GM21723 (cell line): ENCODE measurements at regions not wholly inside any gene's neighbourhood (a gene's known extent, or its start where the extent isn't known, plus 50 kb on each side); places are given as distances from the start of the nearest gene placed in this dataset.

Experiments
- ATAC-seq: cut with Tn5 transposase; IDR thresholded peaks from one replicate; pipeline ENCODE4 v1.9.1; 2021; ENCODE audit warnings: mild to moderate bottlenecking, moderate library complexity; ENCODE audit not compliant: unreplicated experiment

DNA sequence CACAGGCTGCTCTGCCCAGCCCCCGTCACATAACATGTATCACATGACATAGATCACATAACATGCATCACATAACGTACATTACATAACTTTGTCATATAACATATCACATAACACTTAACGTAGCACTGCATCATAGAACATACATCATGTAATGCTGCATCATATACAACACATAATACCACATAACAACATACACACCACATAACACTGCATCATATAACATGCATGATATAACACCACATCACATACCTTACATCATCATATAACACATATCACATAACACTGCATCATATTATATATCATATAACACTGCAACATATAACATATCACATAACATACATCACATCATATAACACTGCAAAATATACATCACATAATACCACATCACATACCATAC lies 83.8 kb downstream of the AXIN2 start:
- ATAC-seq: no peak

DNA sequence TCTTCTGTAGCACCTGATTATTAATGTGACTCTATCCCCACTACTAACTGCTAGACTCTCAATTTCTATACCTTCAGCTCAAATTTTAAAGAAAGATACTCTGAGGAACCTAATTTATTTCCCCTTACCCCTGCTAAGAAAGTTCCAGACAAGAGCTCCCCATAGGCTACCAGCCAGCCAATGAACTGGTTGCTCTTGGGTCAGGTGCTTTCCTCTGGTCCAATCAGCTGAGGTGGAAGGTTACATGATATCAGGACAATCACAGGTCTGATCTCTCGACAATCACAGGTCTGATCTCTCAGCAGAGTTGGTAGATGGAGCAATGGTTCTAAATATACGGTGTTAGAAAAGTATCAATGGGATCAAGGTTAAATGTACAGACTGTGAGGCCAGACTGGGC lies 86.8 kb downstream of the AXIN2 start:
- no peak for ATAC-seq

DNA sequence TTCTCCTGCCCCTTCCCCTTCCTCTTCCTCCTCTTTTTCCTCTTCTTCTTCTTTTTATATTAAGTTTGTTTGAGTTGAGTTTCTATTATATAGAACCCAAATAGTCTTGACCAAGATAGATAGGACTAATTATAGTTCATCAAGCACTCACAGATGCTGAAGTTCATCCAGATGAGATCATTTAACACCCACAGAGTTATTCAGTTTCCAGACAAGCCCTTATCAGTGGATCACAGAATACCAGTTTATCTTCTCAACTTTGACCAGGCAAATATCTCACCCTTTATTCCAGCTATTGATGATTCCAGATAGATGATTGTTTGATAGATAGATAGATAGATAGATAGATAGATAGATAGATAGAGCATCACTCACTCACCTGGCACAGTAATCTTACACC lies 87.5 kb downstream of the AXIN2 start:
- ATAC-seq: no peak

DNA sequence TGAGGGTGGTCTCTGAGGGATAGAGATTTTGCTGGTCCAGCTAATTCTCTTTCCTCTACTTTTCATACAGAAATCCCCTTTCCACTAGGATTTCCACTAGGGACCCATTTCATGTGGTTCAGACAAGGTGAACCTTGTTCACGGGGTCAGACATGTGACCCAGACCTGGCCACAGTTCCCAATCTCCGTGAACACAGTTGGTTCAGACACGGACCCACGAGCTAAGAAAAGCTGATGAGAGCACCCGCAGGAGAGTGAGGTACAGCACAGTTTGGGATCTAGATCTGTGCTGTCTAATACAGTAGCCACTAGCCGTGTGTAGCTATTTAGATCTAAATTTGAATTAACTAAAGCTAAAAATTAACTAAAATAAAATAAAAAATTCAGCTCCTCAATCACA lies 88.1 kb downstream of the AXIN2 start:
- no peak for ATAC-seq

DNA sequence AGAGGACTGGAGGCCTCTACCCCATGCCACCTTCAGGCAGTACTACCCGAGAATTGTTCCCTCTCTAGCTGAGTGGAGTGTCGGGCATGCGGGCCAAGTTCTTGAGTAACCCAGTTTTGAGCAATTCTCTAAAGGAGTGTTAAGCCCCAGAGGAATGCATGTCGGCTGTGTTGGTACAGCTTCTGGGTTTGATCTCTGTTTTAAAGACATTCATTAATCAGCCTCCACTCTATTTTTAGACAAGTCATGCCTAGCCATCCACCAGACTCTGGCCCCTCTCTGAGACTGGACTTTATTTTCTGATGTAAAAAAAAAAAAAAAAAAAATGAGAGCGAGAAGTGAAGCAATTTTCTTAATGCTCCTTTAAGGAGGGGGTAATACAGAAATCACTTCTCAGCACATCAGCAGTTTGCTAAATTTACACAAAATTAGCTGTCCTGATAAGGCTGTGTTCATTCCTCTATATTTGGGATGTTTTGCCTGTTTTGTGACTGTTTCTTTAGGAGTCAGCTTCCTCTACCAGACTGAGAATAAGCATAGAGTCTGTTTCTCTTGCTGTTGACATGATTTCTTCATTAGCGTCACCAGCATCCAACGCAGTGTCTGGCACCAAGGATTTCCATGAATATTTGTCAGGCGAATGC lies 88.7 kb downstream of the AXIN2 start:
- ATAC-seq: no peak

DNA sequence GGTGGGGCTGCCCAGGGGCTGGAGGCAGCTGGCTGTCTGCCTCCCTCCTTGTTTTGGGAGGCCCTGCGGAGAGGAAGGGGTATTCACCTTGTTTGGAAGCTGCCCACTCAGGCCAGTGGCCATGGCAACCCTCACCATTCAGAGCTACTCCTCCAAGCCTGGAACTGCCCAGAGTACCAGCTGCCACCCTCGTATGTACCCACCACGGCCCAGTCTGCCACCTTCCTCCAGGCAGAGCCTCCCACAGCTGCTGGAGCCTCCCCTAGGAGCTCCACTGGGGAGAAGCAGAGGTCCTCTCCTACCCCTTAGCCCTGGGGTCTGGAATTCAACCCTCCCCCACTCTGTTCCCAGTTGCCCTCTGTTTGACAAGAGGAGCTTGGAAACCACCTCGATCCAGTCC lies 90.7 kb downstream of the AXIN2 start:
- no peak for ATAC-seq

DNA sequence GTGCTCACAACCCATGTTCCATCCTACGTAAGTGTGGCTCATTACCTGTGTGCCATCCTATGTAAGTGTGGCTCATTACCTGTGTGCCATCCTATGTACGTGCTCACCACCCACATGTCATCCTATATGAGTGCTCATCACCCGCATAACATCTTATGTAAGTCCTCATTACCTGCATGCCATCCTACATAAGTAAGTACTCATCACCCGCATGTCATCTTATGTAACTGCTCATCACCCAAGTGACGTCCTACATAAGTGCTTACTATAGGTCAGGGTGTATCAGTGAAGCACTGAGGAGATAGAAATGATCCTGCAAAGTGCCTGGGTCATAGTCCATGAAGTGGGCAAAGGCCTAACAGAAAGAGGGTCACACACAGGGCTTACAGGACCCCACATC lies 93.1 kb downstream of the AXIN2 start:
- ATAC-seq: no peak

DNA sequence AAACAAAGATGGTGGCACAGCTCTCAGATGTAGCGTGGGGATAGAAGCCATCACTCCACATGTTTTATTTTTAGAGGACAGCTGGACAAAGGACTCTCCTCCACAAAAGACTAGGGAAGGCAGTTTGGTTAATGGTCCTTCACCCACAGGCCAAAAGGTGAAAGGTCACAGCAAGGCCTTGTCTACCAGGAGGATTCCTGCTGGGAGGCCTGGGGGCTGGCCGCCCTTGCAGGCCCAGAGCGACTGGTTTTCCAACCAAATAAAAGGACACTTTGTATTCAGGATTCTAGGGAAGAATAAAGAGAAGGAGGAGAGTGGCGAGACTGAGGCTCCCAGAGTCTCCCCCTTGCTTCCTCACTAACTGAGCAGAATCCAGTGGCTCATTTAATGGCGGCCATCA lies 94.3 kb downstream of the AXIN2 start:
- no peak for ATAC-seq

DNA sequence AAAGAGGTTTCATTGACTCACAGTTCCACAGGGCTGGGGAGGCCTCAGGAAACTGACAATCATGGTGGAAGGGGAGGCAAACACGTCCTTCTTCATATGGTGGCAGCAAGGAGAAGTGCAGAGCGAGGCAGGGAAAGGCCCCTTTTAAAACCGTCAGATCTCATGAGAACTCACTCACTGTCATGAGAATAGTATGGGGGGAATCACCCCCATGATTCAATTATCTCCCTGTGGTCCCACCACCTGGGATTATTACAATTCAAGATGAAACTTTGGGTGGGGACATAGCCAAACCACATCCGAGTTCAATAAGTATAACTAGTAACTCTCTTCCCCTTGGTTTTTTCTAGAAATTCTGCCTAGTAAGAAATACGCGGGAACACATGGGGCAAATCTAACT lies 94.9 kb downstream of the AXIN2 start:
- ATAC-seq: no peak

DNA sequence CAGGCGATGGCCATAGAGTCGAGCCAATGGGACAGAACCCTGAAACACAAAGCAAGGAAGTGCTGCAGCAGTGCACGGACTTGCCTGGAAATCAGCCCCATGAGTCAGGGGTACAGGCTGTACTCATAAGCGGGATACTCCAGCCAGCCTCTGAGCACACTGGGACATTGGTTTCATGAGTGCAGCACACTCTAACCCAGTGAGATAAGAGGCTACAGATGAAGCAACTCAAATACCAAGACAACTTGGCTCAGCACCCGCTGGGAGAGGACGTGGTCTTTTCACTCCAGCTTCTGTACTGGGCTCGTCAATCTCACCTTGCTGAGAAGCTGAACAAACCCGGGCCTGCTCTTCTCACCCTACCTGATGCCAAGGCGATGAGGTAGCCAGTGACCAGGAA lies 98.2 kb downstream of the AXIN2 start:
- ATAC-seq: no peak

DNA sequence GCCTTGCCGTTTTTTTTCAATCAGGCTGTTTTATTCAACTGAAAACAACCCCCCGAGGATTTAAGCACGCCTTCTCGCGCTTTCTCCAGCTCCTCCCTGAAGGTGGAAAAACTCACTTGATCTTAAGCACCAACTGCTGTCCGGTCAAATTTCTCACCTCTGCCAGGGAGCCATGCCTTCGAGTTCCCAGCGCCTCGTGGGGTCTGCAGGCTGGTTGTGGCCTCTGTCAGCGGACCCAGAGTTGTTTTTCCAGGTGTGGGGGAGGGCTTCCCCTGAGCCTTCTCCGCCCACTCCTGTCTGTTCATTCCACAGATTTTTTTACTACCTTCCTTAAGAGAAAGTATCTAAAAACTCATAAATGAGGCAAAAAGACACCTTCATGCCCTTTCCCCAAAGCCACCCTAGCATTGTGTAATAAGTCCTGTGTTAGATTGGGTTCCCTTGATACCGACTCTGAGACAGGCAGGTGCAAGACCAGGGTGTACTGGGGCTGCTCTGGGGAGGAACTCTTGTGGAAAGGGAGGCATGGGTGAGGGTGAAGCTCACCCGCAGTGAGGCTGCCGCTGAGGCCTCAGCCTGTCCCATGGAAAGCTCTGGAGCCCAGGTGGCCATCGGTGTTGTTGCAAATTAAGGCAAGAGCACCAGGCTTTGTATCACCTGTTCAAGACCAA lies 101.6 kb downstream of the AXIN2 start:
- ATAC-seq: no peak

DNA sequence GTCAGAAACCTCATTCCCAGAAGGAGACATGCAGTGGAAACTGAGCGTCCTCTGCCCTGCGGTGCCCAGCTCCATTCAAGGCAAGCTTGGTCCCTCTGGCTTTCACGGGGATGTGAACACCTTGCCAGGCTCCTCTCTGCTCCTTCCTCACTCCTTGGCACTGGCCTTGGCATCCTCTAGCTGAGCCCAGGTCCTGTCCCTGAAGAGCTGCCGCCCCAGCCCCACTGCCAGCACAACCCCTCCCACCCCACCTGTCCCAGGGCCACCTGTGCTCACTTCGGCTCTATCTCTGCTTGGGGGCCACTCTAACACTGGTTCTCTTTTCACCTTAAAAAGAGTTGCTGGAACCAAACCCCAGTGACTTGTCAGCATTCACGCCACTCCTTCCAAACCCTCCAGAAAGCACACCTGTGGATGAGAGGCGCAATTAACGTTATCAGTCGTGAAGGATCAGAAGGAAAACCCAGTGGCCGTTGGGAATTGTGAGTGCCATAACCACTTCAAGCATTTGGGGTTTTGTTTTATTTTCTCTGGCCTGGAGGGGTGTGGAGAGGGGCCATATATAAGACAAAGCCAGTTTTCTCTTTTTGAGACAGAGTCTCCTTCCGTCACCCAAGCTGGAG lies 103.7 kb downstream of the AXIN2 start:
- ATAC-seq: no peak

DNA sequence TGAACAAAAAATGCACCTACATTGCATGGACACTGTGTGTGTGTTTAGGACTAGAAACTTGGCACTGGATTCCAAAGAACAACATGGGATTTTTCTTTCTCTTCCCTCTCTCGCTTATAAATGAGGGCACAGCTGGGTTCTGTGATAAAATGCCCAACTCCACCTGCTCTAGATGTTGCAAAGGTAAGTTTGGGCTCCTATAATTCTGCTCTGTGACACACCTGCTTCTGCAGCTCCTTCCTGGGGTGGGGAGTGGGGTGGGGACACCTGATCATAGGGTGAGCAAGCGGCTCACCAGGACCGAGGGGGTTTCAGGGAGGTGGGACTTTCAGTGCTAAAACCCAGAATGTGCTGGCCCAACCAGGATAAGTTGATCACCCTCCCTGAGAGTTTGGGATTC lies 104.3 kb downstream of the AXIN2 start:
- ATAC-seq: no peak

DNA sequence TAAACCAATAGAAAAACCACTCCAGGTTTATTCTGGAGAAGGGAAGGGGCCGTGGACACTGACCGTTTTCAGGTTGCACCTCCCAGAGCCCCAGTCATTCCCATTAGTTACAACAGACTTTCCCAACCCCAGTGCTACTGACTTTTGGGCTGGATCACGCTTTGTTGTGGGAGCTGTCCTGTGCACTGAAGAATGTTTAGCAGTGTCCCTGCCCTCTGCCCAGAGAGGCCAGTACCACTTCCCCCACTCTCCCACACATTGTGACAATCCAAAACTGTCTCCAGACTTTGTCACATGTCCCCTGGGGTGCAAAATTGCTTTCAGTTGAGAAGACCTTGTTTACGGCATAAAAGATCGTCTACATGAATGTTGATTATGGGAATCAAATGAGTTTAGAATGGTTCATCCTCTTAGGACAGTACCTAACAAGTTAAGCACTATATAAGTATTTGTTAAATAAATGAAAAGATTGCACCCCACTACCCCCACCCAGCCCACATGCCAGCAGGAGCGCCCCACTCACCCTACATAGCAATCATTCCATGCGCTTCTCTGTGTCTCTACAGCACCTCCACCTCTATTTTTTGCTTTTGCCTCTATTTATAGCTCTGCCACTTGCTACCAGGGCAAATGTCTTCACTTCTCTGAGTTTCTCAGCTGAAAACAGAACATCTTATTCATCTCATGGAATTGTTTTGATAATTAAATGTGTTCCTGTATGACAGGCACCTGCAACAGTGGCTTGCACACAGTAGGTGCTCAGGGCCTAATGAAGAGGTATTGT lies 104.9 kb downstream of the AXIN2 start:
- ATAC-seq: no peak

DNA sequence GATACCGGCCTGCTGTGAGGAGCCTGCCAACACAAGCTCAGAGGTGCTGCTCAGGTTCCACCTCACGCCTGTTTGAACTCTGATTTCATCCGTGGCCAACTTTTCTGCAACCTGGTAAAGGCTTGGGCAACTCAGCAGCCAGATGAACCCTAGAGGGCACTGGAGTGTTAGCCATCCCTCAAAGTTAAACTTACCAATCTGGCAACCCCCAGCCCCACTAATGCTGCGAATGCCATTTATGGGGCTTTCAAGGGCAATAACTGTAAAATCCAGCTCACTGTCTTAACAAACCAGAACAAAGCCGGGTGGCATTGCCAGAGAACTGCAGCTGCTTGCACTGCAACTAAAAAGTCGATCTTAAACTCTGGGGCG lies 105.5 kb downstream of the AXIN2 start:
- ATAC-seq: no peak

DNA sequence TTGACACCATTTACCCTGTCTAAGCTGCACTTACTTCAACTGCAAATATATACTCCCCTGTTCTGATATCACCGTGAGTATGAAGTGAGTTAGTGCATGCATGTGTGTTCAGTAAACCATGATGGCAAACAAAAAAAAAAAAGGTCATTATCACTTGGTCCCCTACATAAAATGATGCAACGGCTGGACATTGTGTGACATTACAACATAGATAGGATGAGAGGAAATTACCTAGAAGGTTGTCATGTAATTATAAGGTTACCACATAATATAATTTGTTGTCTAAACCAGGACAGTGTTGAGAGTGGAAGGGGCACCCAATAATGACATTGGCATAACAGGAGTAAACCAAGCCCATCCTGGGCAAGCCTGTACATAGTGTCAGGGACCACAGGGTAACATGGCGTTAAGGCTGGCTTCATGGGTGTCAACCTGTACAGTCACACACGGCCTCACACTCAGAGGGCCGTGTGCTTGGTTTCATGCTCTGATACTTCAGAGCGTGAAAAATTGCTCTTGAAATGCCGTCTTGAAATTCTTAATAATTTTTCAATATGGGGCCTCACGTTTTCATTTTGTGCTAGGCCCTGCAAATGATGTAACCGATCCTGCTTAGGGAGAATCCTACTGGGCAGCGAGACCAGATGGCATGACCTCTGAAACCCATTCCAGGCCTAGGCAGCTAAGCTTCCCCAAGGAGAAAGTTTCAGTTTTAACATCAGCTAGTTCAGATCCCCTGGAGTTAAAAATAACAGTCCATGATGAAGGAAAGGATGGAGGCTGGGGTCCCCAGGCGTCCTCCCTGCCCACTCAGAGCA lies 106.1 kb downstream of the AXIN2 start:
- no peak for ATAC-seq

DNA sequence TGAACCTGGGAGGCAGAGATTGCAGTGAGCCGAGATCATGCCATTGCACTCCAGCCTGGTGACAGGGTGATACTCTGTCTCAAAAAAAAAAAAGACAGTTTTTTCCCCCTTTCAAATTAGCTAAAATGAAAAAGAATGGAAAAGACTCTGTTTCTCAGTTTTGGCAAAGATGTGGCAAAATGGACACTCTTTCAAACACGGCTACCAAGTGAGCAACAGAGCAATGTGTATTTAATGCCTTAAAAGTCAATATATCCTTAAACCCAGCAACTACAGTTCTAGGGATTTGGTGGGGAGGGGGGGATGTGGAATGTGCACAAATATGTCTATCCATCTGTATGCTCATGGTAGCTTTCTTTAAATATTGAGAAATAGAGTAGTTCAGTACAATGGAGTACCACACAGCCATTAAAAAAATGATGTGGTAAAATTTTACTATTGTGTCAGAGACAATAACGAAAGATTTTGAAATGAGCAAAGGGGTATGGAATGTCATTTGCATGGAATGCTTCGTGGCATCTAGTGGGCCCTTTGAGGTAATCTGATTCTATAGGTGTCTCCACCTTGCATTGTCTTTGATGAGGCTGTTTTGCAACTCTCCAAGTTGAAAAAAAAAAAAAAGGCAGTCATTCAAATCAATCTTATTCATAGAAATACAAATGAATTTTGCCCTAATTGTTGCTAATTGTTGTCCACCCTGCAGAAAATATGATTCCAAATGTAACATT lies 108.1 kb downstream of the AXIN2 start:
- no peak for ATAC-seq

DNA sequence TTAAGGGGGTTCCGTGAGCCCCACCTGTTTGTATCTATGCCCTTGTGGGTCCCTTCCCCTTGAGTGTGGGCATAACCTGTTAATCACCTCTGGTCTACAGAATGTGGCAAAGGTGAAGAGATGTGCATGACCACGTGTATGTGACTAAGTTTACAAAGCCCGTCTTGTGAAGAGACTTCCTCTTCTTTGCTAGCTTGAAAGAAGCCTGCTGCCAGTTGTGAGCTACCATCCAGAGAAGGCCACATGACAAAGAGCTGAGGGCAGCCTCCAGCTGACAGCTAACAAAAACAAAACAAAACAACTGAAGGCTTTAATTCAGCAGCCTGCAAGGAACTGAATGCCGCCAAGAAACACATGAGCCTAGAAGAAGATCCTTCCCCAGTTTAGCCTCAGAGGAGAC lies 112.0 kb downstream of the AXIN2 start:
- no peak for ATAC-seq

DNA sequence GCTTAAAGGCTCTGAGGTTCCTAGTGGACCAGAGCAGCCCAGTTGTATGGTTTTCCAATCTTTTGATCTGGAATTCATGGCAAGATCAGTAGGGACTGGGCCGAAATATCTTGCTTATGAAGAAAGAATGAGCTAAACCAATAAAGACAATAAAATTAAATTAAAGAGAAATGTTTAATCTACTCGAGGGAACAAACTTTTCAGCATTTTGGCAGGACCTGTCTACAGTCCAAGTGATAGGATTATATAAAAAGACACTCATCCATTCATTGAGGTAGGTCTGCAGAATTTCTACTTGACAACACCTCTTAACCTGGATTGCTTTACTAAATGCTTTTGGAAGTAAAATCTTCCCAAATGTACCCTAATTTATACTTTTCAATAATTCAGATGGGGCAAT lies 113.6 kb downstream of the AXIN2 start:
- no peak for ATAC-seq

DNA sequence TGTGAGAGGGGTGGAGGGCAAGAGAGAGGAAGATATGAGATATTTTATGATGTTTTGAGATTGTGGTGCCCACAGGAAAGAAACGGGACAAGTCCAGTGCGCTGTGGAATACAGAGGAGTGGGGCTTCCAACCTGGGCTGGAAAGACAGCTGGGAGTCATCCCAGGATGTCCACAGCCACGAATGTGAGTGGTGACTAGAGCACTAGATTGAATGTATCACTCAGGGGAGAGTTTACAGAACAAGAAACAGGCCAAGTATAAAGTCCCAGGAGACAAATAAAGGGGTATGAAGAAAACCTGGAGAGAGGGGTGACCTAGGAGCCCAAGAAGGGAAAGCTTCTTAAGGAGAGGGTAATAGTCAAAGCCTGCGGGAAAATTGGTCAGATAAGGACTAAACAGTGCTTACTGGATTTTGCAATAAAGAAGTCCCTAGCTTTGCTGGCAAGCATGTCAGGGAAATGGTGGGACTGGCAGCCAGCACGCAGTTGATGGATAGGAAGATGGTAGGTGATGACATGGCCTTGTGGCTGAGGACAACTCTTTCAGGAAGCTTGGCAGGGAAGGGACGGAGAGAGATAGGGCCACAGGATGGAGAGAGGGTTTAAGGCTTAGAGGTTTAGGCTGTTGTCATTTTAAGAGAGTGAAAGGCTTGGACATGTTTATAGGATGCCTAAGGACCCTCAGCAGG lies 114.5 kb downstream of the AXIN2 start:
- no peak for ATAC-seq
